A549 (cell line): ENCODE measurements at regions not wholly inside any gene's neighbourhood (a gene's known extent, or its start where the extent isn't known, plus 50 kb on each side); places are given as distances from the start of the nearest gene placed in this dataset.

Source experiments
- ATAC-seq, 2 experiments: fragments of 200-7000 bp in 1 of 2; fragments of >200 bp in 1 of 2; cut with Nextera tagmentation in 1 of 2; cut with Tn5 transposase in 1 of 2; 3 replicates each; pipeline versions ENCODE4 v1.8.0 to v1.9.1; 2018 to 2020; ENCODE audit warnings: mild to moderate bottlenecking in 1 of 2, moderate library complexity in 1 of 2
- CTCF ChIA-PET: fragments of 300-600 bp; sonication (Branson Sonifier 250); formaldehyde crosslinking; extraction: SDS; loops from one replicate; lab custom pipeline; 2021; ENCODE audit warnings: antibody characterized with exemption, inconsistent platforms; lab: Yijun Ruan, JAX
- POLR2A ChIA-PET: fragments of 350-600 bp; formaldehyde crosslinking; extraction: SDS; loops from one replicate; lab custom pipeline; 2021; ENCODE audit warnings: antibody characterized with exemption, inconsistent platforms; lab: Yijun Ruan, JAX
- DNase-seq, 2 experiments: peaks; one replicate each; pipeline versions ENCODE4 v3.0.0 to v3.0.0-alpha.2; 2011 to 2016; ENCODE audit warnings: low read depth in 1 of 2, low spot score in 1 of 2
- FAIRE-seq: peaks from 2 replicates; lab custom pipeline; 2011; peaks lifted over from hg19 to GRCh38; lab: Jason Lieb, UNC
- H3K27ac ChIP-seq, 2 experiments: fragments of >200 bp; sonication (Bioruptor Twin); formaldehyde crosslinking; 3 replicates each; pipeline ENCODE4 v1.5.1; 2016 to 2017
- H3K4me1 ChIP-seq: fragments of >200 bp; sonication (Bioruptor Twin); formaldehyde crosslinking; 3 replicates; pipeline ENCODE4 v1.6.1; 2016
- H3K4me2 ChIP-seq: fragments of >200 bp; sonication (Bioruptor Twin); formaldehyde crosslinking; 3 replicates; pipeline ENCODE4 v1.6.1; 2016
- H3K4me3 ChIP-seq: fragments of >200 bp; sonication (Bioruptor Twin); formaldehyde crosslinking; 3 replicates; pipeline ENCODE4 v1.5.1; 2016
- H3K9me3 ChIP-seq: fragments of >200 bp; sonication (Bioruptor Twin); formaldehyde crosslinking; 3 replicates; pipeline ENCODE4 v1.6.1; 2016
- ATOH8 ChIP-seq: fragments of 250-450 bp; sonication (Bioruptor Pico); IDR thresholded peaks from 2 replicates; pipeline ENCODE4 v1.5.0; 2020; ENCODE audit warnings: low read depth, mild to moderate bottlenecking, moderate library complexity
- BCL3 ChIP-seq: fragments of >200 bp; sonication (Bioruptor Twin); formaldehyde crosslinking; IDR thresholded peaks from 3 replicates; pipeline ENCODE4 v1.6.1; 2016
- CBX8 ChIP-seq: fragments of 200-600 bp; sonication (generic); IDR thresholded peaks from 2 replicates; pipeline ENCODE4 v1.6.1; 2016
- CHD4 ChIP-seq: fragments of 200-600 bp; sonication (generic); IDR thresholded peaks from 2 replicates; pipeline ENCODE4 v1.6.1; 2016; ENCODE audit warnings: antibody characterized with exemption, mild to moderate bottlenecking, borderline replicate concordance
- CTCF ChIP-seq: fragments of >200 bp; sonication (Bioruptor Twin); formaldehyde crosslinking; IDR thresholded peaks from 3 replicates; pipeline ENCODE4 v1.5.1; 2016
- E2F6 ChIP-seq: IDR thresholded peaks from 2 replicates; pipeline ENCODE4 v1.6.1; 2012; ENCODE audit warnings: low read depth, borderline replicate concordance
- ELK1 ChIP-seq: fragments of 150-350 bp; IDR thresholded peaks from 2 replicates; pipeline ENCODE4 v1.6.1; 2014; ENCODE audit warnings: low read depth, mild to moderate bottlenecking, low read length
- FOSB ChIP-seq: fragments of 250-450 bp; sonication (Bioruptor Pico); IDR thresholded peaks from 2 replicates; pipeline ENCODE4 v1.5.0; 2020; ENCODE audit warnings: mild to moderate bottlenecking, moderate library complexity
- FOXS1 ChIP-seq: fragments of 250-450 bp; sonication (Bioruptor Pico); IDR thresholded peaks from 2 replicates; pipeline ENCODE4 v1.5.0; 2020; ENCODE audit warnings: mild to moderate bottlenecking, moderate library complexity
- GATA3 ChIP-seq: IDR thresholded peaks from 2 replicates; pipeline ENCODE4 v1.6.1; 2012; ENCODE audit warnings: borderline replicate concordance
- HDAC2 ChIP-seq: fragments of 200-600 bp; sonication (generic); IDR thresholded peaks from 2 replicates; pipeline ENCODE4 v1.6.1; 2016
- HES2 ChIP-seq: fragments of >200 bp; sonication (Bioruptor Twin); formaldehyde crosslinking; IDR thresholded peaks from 2 replicates; pipeline ENCODE4 v1.6.1; 2016
- HOXA7 ChIP-seq: fragments of 250-450 bp; sonication (Bioruptor Pico); IDR thresholded peaks from 2 replicates; pipeline ENCODE4 v1.5.0; 2020; ENCODE audit warnings: mild to moderate bottlenecking, moderate library complexity
- HOXB5 ChIP-seq: fragments of 250-450 bp; sonication (Bioruptor Pico); IDR thresholded peaks from 2 replicates; pipeline ENCODE4 v1.5.0; 2020; ENCODE audit warnings: mild to moderate bottlenecking, moderate library complexity
- JUN ChIP-seq, 2 experiments: fragments of >200 bp; sonication (Bioruptor Twin); formaldehyde crosslinking; IDR thresholded peaks; 2 replicates in 1 of 2; 3 replicates in 1 of 2; pipeline ENCODE4 v1.6.1; 2016 to 2017
- JUNB ChIP-seq: fragments of >200 bp; sonication (Bioruptor Twin); formaldehyde crosslinking; IDR thresholded peaks from 2 replicates; pipeline ENCODE4 v1.6.1; 2016
- KDM5A ChIP-seq: fragments of 200-600 bp; sonication (generic); IDR thresholded peaks from 2 replicates; pipeline ENCODE4 v1.6.1; 2016; ENCODE audit warnings: antibody characterized with exemption, mild to moderate bottlenecking
- MAX ChIP-seq: IDR thresholded peaks from 2 replicates; pipeline ENCODE4 v1.6.1; 2012
- MYC ChIP-seq: IDR thresholded peaks from 2 replicates; pipeline ENCODE4 v1.6.1; 2012; ENCODE audit warnings: mild to moderate bottlenecking, inconsistent platforms, low read length, improper control_type of control experiment, borderline replicate concordance
- NPAS2 ChIP-seq: fragments of 250-450 bp; sonication (Bioruptor Pico); IDR thresholded peaks from 2 replicates; pipeline ENCODE4 v1.8.0; 2022; ENCODE audit warnings: mild to moderate bottlenecking, moderate library complexity, borderline replicate concordance
- NR3C1 ChIP-seq: fragments of >200 bp; sonication (Bioruptor Twin); formaldehyde crosslinking; IDR thresholded peaks from 3 replicates; pipeline ENCODE4 v1.6.1; 2017
- PHF8 ChIP-seq: fragments of 200-600 bp; sonication (generic); IDR thresholded peaks from 2 replicates; pipeline ENCODE4 v1.6.1; 2016; ENCODE audit warnings: low read depth, mild to moderate bottlenecking, antibody characterized with exemption, moderate library complexity, borderline replicate concordance
- POLR2A ChIP-seq: IDR thresholded peaks from 2 replicates; pipeline ENCODE4 v1.6.1; 2012; ENCODE audit warnings: mild to moderate bottlenecking, low read length
- RAD21 ChIP-seq, 2 experiments: fragments of >200 bp in 1 of 2; sonication (Bioruptor Twin) in 1 of 2; formaldehyde crosslinking in 1 of 2; IDR thresholded peaks in 1 of 2; conservative IDR thresholded peaks in 1 of 2; 2 replicates in 1 of 2; 3 replicates in 1 of 2; pipeline ENCODE4 v1.6.1; 2012 to 2018; ENCODE audit warnings: inconsistent platforms in 1 of 2
- RCOR1 ChIP-seq: fragments of 150-350 bp; IDR thresholded peaks from 2 replicates; pipeline ENCODE4 v1.6.1; 2014; ENCODE audit warnings: antibody characterized with exemption, low read length, low read depth
- RFX5 ChIP-seq: fragments of 450-650 bp; IDR thresholded peaks from 2 replicates; pipeline ENCODE4 v1.7.1; 2014; ENCODE audit warnings: antibody characterized with exemption, mild to moderate bottlenecking, moderate library complexity
- RNF2 ChIP-seq: fragments of 200-600 bp; sonication (generic); IDR thresholded peaks from 2 replicates; pipeline ENCODE4 v1.6.1; 2016; ENCODE audit warnings: low read depth, mild to moderate bottlenecking, antibody characterized with exemption, moderate library complexity, borderline replicate concordance
- SMC3 ChIP-seq: fragments of >200 bp; sonication (Bioruptor Twin); formaldehyde crosslinking; IDR thresholded peaks from 3 replicates; pipeline ENCODE4 v1.6.1; 2018; ENCODE audit warnings: inconsistent platforms
- TP53 ChIP-seq: fragments of 250-450 bp; sonication (Bioruptor Pico); IDR thresholded peaks from 2 replicates; pipeline ENCODE4 v1.5.0; 2021; ENCODE audit warnings: mild to moderate bottlenecking, moderate library complexity
- USF2 ChIP-seq: fragments of 450-650 bp; IDR thresholded peaks from 2 replicates; pipeline ENCODE4 v1.6.1; 2014; ENCODE audit warnings: antibody characterized with exemption
- WGBS: methylation state at CpG from one replicate; pipeline ENCODE4 v1.1.6; 2017; ENCODE audit errors: missing lambda C conversion rate; 5-methylcytosine and 5-hydroxymethylcytosine counted together

GRCh38 chr6:126447367-126447766 lies 107.5 kb downstream of the CENPW start:
- no peak overlapping the region for H3K4me3 ChIP-seq
- ChIA-PET POLR2A (no interaction called here), CTCF (interaction anchor here (0.9 kb wide), 1 partner anchor 10 kb away, joined by 5 read pairs; no protein-coding TSS in a partner anchor)
- no peak for DNase-seq
- H3K4me2 ChIP-seq: no peak overlapping the region
- no peak for ATAC-seq
- TF ChIP-seq CBX8 (no peak), HOXB5 (CRISPR knock-in tag) (no peak), KDM5A (no peak), GATA3 (no peak), POLR2A (no peak), NR3C1 (no peak), RNF2 (no peak), HES2 (no peak), MAX (no peak), CHD4 (no peak), MYC (no peak), HOXA7 (no peak), ELK1 (no peak), RAD21 (conservative IDR thresholded peaks at IDR 0.05 in 1 of 2, IDR thresholded peaks at IDR 0.05 in 1 of 2) (no peak), RCOR1 (no peak), BCL3 (no peak), JUN (IDR thresholded peaks at IDR 0.05) (no peak)
- FAIRE-seq: no peak
- H3K9me3 ChIP-seq: no peaks in the 10 kb centered on the region
- H3K27ac ChIP-seq: no peak overlapping the region
- 0 out of 3 replicates have a peak, but pooled peaks cover 6% of the 10 kb centered on the region for H3K4me1 ChIP-seq

- Histone ChIP-seq H3K9me3 (no peaks in the 10 kb centered on the region), H3K4me1 (no peaks in the 10 kb centered on the region), H3K4me2 (no peak overlapping the region), H3K4me3 (no peak overlapping the region), H3K27ac (no peak overlapping the region)
- ChIA-PET POLR2A (no interaction called here), CTCF (no interaction called here)
- WGBS: 61% methylated on average over 6 of the region's 6 CpGs
- FAIRE-seq: no peak
- TF ChIP-seq TP53 (CRISPR knock-in tag) (no peak), RFX5 (no peak), FOXS1 (CRISPR knock-in tag) (no peak), SMC3 (no peak), PHF8 (no peak), JUNB (no peak), E2F6 (no peak), NPAS2 (CRISPR knock-in tag) (no peak), USF2 (no peak), JUN (IDR thresholded peaks at IDR 0.05) (no peak), HDAC2 (no peak), CTCF (no peak), RCOR1 (no peak), RAD21 (conservative IDR thresholded peaks at IDR 0.05 in 1 of 2, IDR thresholded peaks at IDR 0.05 in 1 of 2) (no peak), ATOH8 (CRISPR knock-in tag) (no peak), FOSB (CRISPR knock-in tag) (no peak)
- ATAC-seq: no peak
- no peak for DNase-seq
Observed at GRCh38 chr6:126461045-126461444, 121.1 kb downstream of the CENPW start.
